ENCODE measurements at regions not wholly inside any gene's neighbourhood (a gene's known extent, or its start where the extent isn't known, plus 50 kb on each side); places are given as distances from the start of the nearest gene placed in this dataset.
"Not testable (repeated sequence)": the region's sequence is repeated elsewhere in the genome, so short reads cannot be mapped to it uniquely, and the experiment has no call there.

DNA sequence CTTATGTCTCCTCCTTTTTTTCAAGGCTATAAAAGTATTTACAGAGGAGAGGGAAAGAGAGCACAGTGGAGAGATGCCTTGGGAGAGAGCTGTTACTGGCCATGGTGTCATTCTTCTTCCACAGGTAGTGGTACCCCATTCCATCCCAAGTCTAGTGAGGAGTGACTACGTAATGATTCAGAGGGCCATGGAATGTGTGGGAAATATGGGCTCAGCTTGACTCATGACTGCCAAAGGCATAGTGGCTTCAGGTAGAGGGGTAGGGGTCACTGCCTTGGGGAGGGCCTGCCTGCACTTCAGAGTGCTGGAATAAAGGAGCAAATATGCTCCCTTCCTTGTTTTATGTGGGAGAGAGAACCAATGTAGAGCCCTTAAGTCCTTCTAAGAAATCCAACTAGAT, 620.6 kb downstream of the IRS1 start:
- no peak for DNase-seq (ENCODE audit: extremely low read depth in 1 of 11, low read depth in 9 of 11, low spot score in 4 of 11)

DNA sequence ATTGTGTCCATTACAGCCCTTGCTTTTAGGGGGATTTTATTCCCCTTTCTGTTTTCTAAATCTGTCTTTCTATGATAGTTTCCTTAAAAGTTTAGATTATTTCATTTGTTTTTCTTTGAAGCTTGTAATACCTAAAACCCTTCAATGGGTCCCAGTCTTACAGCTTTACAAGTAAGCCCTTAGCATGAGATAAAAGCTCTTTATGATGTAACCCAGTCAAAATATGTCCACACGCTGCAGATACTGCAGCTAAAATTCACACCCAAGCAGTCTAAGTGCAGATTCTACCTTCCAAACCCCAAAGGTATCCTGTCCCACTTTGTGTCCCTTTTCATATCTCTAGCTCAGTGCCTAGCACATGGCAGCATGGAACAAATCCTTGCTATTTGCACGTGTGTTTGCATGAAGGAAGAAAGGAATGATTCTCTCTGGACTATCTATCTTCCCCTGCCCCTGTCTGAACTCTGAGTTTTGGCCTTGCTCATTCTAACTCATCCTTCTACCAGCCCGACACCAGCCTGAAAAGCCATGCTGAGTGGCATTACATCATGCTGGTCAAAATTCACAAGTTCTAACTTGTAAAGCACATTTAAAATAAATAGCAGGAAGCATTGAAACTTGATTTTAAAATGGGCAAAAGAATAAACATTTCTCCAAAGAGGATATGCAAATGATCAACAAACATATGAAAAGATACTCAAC, 623.2 kb downstream of the IRS1 start:
- DNase-seq (ENCODE audit: extremely low read depth in 1 of 11, low read depth in 9 of 11, low spot score in 4 of 11): no peak

DNA sequence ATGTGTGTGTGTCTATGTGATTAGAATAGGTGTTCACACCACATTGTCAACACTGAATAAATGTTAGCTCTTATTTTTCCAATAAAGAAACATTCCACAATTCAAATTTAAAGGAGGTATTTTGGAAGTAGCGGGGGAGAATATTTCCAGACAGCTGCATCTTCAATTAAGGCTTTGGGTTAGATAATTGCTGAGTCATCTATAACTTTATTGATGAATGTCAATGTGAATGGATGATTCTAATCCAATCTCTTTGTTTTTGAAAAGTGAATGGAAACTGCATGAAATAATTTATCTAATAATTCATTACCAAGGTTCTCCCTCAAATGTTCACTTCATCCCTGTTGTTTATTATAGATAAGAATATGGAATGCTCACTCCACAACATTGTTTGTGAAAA, 625.2 kb downstream of the IRS1 start:
- DNase-seq (ENCODE audit: extremely low read depth in 1 of 11, low read depth in 9 of 11, low spot score in 4 of 11): no peak

DNA sequence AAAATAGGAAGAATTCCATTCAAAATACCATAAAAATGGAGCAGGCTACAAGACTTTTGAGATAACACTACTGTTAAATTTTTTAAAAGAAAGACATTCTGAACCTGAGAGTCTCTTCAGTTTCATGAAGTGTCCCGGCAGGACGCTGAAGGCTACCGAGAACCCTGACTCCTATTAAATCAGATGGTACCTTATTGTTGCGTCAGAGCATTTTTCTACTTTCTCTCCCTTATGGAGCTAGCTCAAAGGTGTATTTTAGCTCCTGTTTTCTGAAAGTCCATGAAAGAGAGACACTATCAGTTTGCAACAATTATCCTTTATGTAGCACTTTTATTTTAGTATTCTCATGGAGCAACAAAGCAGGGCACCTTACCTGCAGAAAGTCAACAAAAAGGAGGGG, 626.7 kb downstream of the IRS1 start:
- DNase-seq (ENCODE audit: extremely low read depth in 1 of 11, low read depth in 9 of 11, low spot score in 4 of 11): no peak

DNA sequence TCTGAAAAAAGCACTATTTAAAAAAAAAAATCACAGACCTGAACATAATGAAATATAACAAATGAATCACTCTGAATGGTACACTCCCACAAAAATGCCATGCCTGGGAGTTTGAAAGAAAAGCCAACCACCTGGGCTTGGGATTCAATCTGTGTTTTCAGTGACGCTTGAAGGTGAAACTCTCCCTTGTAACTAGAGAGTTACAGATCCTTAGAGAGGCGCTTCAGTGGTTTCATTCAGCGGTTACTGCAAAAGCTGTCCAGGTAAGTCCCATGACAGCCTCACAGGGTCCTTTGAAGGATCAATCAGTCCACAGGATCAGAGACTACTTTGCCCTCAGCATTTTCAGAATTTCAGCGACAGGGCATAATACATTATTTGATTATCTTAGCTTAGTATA, 627.3 kb downstream of the IRS1 start:
- no peak for DNase-seq (ENCODE audit: extremely low read depth in 1 of 11, low read depth in 9 of 11, low spot score in 4 of 11)

DNA sequence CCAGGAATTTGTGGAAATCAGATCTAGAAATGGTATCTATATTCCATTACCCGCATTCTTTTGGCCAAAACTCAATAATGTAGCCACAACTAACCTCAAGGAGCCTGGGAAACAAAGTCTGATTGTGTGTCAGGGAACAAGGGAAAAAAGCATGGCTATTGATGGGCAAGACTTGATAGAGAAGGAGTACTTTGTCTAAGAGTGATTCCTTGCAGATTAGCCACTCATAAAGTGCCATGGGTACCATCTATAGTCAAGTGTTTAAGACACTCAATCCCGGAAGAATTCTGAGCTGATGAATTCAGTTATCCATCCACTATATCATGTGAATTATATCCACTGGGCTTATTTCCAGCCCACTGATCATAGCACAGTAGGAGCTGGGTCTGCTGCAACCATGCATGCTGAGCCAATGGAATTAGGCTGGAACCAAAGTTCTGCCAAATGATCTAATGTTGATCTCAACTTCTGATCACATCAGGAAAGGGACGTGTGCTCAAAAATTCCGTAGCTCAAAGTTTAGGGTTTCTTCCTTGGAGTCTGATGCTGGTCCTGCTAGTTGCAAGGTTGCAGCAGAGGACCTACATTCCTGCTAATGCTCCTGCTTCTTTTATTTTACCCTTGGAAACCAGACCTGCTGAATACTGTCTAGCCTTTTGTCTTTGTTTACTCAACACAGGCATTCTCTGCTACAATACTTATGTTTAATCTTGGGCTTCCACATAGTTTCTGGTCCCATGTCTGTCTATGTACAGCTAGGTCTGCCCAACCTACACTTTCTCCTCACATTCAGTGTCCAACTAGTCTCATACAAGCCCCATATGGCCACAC, 629.7 kb downstream of the IRS1 start:
- no peak for DNase-seq (ENCODE audit: extremely low read depth in 1 of 11, low read depth in 9 of 11, low spot score in 4 of 11)

DNA sequence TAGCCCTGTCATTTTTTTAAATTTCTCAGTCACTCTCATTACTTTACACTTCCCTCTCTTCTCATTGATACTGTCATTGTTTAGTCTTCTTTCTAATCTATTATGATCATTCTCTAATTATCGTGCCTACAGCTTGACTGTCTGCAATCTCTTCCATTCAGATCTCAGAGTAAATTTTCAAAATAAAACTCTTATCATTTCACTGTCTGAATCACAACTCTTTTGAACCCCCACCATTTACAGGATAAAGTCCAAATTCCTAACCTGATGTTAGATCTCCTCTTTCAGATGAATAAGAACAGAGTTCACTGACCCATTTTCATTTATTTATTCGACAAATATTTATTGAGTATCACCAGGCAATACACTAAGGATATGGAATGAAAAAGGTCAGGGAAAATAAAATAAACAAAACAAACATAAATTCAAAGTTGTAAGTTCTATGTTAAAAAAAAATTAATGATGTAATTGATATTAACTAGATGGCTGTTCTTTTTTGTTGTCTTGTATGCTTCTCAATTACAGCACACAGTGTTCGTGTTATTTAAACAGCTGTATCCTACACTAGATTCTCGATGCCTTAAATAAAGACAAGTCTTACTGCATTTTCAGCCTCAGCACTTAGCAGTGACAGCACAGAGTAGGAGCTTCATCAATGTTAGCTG, 631.0 kb downstream of the IRS1 start:
- no peak for DNase-seq (ENCODE audit: extremely low read depth in 1 of 11, low read depth in 9 of 11, low spot score in 4 of 11)

DNA sequence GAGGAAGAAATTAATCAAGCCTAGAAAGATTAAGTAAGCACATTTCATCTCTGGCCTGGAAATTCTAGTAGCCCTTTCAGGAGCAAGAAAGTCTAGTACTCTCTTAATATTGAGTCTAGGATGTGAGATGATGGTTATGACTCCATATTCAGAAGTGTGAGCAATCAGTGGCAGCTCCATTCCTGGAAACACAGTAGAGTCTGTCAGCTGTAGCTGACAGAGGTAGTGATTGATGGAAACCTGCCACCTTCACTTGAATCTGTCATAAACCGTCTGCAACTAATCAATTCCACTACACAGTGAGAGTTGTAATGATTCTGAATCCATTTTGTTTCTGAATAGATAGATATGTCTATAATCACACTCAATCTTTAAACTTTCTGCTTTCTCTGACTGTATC, 635.1 kb downstream of the IRS1 start:
- no peak for DNase-seq (ENCODE audit: extremely low read depth in 1 of 11, low read depth in 9 of 11, low spot score in 4 of 11)

DNA sequence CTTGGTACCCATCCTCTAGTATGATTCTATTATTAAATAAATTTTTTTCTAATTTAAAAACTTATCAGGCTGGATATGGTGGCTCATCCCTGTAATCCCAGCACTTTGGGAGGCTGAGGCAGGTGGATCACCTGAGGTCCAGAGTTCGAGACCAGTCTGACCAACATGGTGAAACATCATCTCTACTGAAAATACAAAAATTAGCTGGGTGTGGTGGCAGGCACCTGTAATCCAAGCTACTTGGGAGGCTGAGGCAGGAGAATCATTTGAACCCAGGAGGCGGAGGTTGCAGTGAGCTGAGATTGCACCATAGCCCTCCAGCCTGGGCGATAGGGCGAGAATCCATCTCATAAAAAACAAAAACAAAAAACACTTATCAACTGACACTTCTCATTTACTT, 639.0 kb downstream of the IRS1 start:
- DNase-seq (ENCODE audit: extremely low read depth in 1 of 11, low read depth in 9 of 11, low spot score in 4 of 11): not testable (repeated sequence)

DNA sequence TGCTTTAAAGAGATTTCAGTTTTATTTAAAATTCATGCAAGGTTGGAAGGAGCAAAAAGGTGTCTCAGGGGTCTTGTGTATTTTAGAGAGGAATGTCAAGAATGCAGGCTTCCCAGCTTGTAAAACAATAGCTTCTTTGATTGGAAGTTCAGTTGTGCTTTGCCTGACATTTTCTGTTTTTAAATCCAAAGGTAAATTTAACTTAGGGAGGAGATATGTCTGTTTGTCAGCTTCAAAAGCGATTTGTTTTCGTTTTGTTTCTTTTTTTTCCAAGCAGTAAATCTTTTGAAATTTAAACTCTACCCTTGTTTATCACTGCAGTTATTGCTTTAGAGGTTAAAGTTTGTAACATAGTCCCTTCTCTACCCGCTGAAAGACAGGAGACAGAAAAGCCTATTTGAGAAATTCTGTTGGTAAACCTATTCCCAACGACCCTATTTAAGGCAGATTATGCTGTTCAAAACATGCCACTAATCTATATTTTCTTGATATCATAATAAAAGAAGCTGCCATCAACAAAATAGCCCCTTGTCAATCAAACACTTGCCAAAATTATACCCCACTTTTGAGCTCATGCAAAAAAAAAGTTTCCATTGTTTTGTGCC, 639.6 kb downstream of the IRS1 start:
- no peak for DNase-seq (ENCODE audit: extremely low read depth in 1 of 11, low read depth in 9 of 11, low spot score in 4 of 11)

DNA sequence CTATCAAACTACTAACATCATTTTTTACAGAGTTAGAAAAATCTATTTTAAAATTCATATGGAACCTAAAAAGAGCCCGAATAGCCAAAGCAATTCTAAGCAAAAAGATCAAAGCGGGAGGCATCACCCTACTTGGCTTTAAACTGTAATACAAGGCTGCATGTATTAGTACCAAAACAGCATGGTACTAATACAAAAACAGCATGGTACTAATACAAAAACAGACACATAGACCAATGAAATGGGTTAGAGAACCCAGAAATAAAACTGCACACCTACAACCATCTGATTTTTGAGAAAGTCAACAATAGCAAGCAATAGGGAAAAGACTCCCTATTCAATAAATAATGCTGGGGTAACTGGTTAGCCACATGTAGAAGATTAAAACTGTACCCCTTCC, 640.7 kb downstream of the IRS1 start:
- DNase-seq (ENCODE audit: extremely low read depth in 1 of 11, low read depth in 9 of 11, low spot score in 4 of 11): no peak

DNA sequence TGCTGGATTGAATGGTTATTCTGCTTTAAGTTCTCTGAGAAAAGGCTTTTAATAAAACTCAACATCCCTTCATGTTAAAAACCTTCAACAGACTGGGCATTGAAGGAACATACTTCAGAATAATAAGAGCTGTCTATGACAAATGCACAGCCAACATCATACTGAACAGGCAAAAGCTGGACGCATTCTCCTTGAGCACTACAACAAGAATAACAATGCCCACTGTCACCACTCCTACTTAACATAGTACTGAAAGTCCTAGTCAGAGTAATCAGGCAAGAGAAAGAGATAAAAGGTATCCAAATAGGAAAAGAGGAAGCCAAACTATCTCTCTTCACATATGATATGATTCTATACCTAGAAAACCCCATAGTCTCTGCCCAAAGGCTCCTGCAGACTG, 641.4 kb downstream of the IRS1 start:
- no peak for DNase-seq (ENCODE audit: extremely low read depth in 1 of 11, low read depth in 9 of 11, low spot score in 4 of 11)

DNA sequence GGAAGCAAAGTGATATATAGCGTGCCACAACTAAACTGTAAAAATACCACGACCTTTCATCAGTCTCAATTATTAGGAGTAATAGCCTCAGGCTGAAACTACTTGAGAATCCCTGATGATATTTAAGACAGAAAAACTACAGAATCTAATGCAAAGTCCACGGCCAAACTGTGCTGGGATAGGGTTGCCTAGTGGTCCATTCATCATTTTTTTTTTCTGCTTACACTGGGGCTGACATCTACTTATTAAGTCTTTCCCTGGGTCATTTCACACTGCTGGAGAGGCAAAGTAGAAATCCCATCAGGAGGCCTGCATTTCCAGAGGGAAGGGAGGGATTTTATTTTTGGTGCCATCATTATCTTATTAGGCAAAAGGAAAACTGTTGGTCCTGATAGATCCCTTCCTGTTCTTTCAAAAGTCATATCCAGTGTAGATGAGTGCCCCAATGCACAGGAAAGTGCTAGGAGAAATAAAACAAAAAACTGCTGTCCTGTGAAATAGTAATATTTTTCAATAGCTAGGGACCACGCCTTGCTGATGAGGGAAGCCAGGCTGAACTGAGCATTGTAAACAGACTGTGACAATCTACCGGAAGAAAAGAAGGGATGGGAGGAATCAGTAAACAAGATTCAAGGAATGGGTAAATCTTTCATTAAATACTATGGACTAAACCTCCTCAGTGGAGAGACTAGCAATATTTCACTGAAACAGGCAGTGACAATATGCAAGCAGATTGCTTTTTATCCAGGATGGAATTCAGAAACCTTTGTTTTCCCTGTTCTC, 644.3 kb downstream of the IRS1 start:
- DNase-seq (ENCODE audit: extremely low read depth in 1 of 11, low read depth in 9 of 11, low spot score in 4 of 11): no peak

DNA sequence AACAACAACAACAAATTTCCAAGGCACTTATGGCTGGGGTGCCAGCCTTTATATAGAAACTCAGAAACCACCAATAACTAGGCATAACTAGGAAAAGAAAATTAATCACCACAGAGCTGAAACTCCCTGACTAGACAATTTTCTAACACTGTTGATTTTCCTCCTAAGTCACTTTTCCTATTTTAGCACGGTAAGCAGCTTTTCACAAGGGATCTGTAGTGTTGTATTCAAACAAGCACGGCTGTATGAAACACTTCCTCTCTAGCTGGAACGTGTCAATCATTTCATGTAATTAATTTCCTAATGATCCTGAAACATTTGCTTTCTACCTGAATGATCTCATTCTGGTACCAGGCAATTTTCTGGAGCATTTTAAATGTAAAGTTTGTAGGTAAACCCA, 645.0 kb downstream of the IRS1 start:
- DNase-seq (ENCODE audit: extremely low read depth in 1 of 11, low read depth in 9 of 11, low spot score in 4 of 11): no peak

DNA sequence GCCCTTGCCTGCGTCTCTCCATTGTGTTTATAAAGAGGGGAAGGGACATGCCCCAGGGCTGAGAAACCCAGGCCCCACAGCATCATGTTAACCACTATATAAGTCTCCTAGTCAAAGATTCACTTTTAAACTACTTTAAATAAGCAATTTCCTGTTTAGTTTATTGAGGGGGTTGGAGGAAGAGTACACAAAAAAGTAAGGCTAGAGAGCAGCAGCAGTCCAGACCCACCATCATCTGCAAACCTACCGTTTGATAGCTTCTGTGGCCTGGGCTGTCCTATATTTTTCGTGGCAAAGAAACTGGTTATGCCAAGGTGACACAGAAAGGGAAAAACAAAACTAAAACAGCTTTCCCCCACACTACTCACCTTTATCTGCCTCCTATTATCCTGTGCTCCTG, 646.1 kb downstream of the IRS1 start:
- no peak for DNase-seq (ENCODE audit: extremely low read depth in 1 of 11, low read depth in 9 of 11, low spot score in 4 of 11)

DNA sequence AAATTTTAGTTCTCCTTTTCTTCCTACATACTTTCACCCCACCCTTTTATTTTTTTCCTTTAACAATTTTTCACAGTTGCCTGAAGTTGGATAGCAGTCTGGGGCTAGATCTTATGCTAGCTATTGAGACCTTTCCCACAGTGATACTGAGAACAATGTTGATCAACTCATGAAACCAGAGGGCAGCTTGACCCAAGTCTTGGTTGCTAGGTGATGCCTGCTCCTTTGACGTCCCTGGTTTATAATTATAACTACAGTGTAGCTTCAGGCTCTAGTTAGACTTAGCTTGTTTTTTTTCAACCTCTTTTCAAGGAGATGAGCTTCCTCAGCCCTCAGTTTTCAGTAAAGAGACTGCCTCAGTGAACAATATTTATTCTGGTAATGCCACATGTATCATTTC, 648.5 kb downstream of the IRS1 start:
- no peak for DNase-seq (ENCODE audit: extremely low read depth in 1 of 11, low read depth in 9 of 11, low spot score in 4 of 11)

DNA sequence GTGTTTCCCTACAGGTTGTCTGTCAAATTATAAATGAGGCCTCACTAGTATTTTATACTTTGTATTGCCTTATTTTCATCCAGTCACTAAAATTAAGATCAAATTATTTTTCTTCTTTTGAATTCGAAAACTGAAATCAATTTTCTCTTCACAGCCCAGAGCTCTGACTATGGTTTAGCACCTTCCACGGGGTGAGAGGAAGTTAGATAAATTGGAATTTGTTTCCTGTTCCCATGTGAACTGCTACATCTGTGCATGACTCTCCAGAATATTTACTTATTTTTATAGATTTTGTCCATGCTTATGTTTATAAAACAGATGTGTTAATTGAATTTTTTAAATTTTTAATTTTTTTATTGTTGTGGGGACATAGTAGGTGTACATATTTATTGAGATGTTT, 656.5 kb downstream of the IRS1 start:
- no peak for DNase-seq (ENCODE audit: extremely low read depth in 1 of 11, low read depth in 9 of 11, low spot score in 4 of 11)

DNA sequence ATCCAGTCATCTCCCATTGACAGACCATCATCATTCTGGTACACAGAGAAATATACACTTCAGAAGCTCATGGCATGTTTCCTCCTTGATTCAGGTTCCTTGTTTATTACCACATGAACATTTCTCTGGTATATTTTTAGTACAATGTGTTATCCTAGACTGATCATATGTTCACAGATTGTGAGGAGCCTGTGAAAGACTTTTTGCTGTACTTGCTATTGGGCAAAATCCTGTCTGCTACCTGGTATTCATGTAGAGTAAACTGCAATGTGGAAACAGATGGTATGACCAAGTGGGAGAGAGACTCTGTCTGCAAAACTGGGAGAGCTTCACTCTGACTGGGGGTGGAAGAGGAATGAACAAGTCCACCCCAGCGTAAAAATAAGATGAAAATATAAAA, 657.2 kb downstream of the IRS1 start:
- no peak for DNase-seq (ENCODE audit: extremely low read depth in 1 of 11, low read depth in 9 of 11, low spot score in 4 of 11)

DNA sequence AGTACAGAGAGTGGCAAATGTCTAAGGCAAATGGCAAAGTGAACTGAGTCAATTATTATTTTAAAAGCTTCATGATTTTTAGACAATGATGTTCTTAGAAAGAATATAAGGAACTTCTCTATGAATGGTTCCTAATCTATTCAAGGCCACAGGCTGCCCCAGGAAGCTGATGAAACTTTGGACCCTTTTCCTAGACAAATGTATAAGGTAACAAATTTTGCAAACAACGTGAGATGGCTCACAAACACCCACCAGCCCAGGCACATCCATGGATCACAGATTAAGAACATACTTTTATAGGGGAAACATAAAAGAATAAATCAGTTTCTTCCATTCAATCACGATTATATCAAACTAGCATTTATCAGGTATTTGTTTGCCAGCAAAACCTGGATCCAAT, 659.0 kb downstream of the IRS1 start:
- DNase-seq (ENCODE audit: extremely low read depth in 1 of 11, low read depth in 9 of 11, low spot score in 4 of 11): no peak
